ENCODE measurements at regions not wholly inside any gene's neighbourhood (a gene's known extent, or its start where the extent isn't known, plus 50 kb on each side); places are given as distances from the start of the nearest gene placed in this dataset.

DNA sequence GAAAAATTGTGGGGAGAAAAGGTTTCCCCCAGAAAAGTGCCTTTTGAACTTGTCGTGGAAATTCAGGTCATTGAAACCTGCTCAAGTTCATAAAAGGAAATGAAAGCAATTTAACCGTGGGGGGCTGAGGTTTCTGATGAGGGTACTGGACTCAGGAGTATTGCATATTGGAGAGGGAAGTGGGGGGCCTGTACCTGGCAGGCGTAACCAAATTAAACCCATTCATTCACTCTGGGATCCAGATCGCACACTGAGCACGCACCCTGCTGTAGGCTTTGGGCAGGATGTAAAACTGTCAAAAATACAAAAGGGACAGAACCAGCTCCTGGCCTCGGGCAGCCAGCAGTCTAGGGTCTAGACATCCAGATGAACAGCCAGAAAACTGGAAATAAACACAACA, 1517.4 kb downstream of the BRD1 start:
- H3K4me2 ChIP-seq = no peak overlapping the region
- no peak overlapping the region for H3K4me3 Mint-ChIP-seq
- H3K27me3 ChIP-seq (ENCODE audit: insufficient read depth) = no peaks in the 10 kb centered on the region
- no peaks in the 10 kb centered on the region for H3F3A ChIP-seq (replicated peaks; ENCODE audit: low read depth)
- H4K20me1 ChIP-seq (replicated peaks; ENCODE audit: insufficient read depth) = no peaks in the 10 kb centered on the region
- no peaks in the 10 kb centered on the region for H3K9me2 ChIP-seq (ENCODE audit: insufficient read depth)
- TF ChIP-seq, protein P1, sequence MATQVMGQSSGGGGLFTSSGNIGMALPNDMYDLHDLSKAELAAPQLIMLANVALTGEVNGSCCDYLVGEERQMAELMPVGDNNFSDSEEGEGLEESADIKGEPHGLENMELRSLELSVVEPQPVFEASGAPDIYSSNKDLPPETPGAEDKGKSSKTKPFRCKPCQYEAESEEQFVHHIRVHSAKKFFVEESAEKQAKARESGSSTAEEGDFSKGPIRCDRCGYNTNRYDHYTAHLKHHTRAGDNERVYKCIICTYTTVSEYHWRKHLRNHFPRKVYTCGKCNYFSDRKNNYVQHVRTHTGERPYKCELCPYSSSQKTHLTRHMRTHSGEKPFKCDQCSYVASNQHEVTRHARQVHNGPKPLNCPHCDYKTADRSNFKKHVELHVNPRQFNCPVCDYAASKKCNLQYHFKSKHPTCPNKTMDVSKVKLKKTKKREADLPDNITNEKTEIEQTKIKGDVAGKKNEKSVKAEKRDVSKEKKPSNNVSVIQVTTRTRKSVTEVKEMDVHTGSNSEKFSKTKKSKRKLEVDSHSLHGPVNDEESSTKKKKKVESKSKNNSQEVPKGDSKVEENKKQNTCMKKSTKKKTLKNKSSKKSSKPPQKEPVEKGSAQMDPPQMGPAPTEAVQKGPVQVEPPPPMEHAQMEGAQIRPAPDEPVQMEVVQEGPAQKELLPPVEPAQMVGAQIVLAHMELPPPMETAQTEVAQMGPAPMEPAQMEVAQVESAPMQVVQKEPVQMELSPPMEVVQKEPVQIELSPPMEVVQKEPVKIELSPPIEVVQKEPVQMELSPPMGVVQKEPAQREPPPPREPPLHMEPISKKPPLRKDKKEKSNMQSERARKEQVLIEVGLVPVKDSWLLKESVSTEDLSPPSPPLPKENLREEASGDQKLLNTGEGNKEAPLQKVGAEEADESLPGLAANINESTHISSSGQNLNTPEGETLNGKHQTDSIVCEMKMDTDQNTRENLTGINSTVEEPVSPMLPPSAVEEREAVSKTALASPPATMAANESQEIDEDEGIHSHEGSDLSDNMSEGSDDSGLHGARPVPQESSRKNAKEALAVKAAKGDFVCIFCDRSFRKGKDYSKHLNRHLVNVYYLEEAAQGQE (IDR thresholded peaks at IDR 0.05; ENCODE audit: unreplicated experiment) = no peak
- TF ChIP-seq, protein P2, sequence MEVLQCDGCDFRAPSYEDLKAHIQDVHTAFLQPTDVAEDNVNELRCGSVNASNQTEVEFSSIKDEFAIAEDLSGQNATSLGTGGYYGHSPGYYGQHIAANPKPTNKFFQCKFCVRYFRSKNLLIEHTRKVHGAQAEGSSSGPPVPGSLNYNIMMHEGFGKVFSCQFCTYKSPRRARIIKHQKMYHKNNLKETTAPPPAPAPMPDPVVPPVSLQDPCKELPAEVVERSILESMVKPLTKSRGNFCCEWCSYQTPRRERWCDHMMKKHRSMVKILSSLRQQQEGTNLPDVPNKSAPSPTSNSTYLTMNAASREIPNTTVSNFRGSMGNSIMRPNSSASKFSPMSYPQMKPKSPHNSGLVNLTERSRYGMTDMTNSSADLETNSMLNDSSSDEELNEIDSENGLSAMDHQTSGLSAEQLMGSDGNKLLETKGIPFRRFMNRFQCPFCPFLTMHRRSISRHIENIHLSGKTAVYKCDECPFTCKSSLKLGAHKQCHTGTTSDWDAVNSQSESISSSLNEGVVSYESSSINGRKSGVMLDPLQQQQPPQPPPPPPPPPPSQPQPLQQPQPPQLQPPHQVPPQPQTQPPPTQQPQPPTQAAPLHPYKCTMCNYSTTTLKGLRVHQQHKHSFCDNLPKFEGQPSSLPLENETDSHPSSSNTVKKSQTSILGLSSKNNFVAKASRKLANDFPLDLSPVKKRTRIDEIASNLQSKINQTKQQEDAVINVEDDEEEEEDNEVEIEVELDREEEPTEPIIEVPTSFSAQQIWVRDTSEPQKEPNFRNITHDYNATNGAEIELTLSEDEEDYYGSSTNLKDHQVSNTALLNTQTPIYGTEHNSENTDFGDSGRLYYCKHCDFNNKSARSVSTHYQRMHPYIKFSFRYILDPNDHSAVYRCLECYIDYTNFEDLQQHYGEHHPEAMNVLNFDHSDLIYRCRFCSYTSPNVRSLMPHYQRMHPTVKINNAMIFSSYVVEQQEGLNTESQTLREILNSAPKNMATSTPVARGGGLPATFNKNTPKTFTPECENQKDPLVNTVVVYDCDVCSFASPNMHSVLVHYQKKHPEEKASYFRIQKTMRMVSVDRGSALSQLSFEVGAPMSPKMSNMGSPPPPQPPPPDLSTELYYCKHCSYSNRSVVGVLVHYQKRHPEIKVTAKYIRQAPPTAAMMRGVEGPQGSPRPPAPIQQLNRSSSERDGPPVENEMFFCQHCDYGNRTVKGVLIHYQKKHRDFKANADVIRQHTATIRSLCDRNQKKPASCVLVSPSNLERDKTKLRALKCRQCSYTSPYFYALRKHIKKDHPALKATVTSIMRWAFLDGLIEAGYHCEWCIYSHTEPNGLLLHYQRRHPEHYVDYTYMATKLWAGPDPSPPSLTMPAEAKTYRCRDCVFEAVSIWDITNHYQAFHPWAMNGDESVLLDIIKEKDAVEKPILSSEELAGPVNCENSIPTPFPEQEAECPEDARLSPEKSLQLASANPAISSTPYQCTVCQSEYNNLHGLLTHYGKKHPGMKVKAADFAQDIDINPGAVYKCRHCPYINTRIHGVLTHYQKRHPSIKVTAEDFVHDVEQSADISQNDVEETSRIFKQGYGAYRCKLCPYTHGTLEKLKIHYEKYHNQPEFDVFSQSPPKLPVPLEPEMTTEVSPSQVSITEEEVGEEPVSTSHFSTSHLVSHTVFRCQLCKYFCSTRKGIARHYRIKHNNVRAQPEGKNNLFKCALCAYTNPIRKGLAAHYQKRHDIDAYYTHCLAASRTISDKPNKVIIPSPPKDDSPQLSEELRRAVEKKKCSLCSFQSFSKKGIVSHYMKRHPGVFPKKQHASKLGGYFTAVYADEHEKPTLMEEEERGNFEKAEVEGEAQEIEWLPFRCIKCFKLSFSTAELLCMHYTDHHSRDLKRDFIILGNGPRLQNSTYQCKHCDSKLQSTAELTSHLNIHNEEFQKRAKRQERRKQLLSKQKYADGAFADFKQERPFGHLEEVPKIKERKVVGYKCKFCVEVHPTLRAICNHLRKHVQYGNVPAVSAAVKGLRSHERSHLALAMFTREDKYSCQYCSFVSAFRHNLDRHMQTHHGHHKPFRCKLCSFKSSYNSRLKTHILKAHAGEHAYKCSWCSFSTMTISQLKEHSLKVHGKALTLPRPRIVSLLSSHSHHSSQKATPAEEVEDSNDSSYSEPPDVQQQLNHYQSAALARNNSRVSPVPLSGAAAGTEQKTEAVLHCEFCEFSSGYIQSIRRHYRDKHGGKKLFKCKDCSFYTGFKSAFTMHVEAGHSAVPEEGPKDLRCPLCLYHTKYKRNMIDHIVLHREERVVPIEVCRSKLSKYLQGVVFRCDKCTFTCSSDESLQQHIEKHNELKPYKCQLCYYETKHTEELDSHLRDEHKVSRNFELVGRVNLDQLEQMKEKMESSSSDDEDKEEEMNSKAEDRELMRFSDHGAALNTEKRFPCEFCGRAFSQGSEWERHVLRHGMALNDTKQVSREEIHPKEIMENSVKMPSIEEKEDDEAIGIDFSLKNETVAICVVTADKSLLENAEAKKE (CRISPR knock-in tag; IDR thresholded peaks at IDR 0.05) = no peak
- no peak for TF ChIP-seq STAT1 (IDR thresholded peaks at IDR 0.05; ENCODE audit: unreplicated experiment)
- no peak overlapping the region for H3K4me3 ChIP-seq
- H3K27ac ChIP-seq (ENCODE audit: low read depth) = no peak overlapping the region
- peaks cover 7% of the 10 kb centered on the region for H3K9me3 Mint-ChIP-seq
- no peak overlapping the region for H3K27ac Mint-ChIP-seq
- ATAC-seq (no peak), DNase-seq (ENCODE audit: low spot score) (no peak)
- no peaks in the 10 kb centered on the region for H3K36me3 ChIP-seq (ENCODE audit: insufficient read depth)
- 0 out of 3 replicates have a peak, but pooled peaks cover 2% of the 10 kb centered on the region for H3K36me3 Mint-ChIP-seq (ENCODE audit: low read depth)
- H3K27me3 Mint-ChIP-seq (ENCODE audit: insufficient read depth, low read depth, poor library complexity) = peaks cover 12% of the 10 kb centered on the region
- no peak overlapping the region for H2AFZ ChIP-seq
- no peaks in the 10 kb centered on the region for H3K4me1 ChIP-seq (ENCODE audit: insufficient read depth)
- no peaks in the 10 kb centered on the region for H3K79me2 ChIP-seq (replicated peaks; ENCODE audit: insufficient read depth)
- H3K4me1 Mint-ChIP-seq = peaks cover 14% of the 10 kb centered on the region

Measured in GM23338 (cell line).